Activated T-cell treated with anti-CD3 and anti-CD28 coated beads, Interleukin-2, amount 50 U/mL, for 48 hours (primary cell): ENCODE measurements at regions not wholly inside any gene's neighbourhood (a gene's known extent, or its start where the extent isn't known, plus 50 kb on each side); places are given as distances from the start of the nearest gene placed in this dataset.

Experiments used
- DNase-seq, 2 experiments: peaks; one replicate each; pipeline ENCODE4 v3.0.0-alpha.2; 2020

- DNase-seq: no peak
Observed at GRCh38 chr5:158390577-158390976, 531.6 kb upstream of the CLINT1 start.

- DNase-seq: no peak
Observed at GRCh38 chr5:158389786-158390185, 530.8 kb upstream of the CLINT1 start.

DNA sequence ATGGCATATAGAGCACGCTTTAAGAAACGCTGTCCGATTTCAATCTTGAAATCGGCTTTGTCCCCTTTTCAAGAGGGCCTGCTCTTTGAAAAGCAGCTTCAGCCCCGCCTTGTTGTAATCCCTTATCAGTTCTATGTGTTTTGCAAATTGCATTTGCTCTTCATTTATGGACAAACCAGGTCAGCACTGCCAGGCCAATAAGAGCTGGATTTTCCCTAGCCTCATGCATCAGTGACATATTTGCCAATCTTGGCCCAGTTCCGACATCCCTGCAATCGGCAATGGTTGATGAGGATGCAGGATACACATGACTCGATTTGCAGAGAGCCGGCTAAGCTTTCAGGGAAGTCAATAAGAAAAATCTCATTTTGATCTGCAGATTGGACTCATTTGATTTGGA lies 529.1 kb upstream of the CLINT1 start:
- no peak for DNase-seq

- DNase-seq: no peak
Observed at GRCh38 chr5:158387499-158387898, 528.6 kb upstream of the CLINT1 start.

DNA sequence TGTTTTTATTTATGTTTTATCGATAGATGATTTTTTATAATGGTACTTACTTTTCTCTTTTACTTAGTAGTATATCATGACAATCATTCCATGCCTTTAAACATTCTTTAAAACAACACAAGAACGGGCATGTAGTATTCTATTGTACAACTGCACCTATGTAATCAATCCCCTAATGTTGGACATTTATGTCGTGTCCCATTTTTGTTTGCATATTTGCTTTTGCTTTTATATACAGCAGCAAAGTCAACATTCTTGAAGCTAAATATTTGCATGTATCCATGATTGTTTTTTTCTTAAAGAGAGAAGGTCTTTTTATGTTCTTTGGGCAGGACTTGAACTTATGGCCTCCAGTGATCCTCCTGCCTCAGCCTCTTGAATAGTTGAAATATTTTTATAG lies 527.0 kb upstream of the CLINT1 start:
- no peak for DNase-seq

- peak; percentile 19 to 21 for DNase-seq
Observed at GRCh38 chr5:158384535-158385481, 525.9 kb upstream of the CLINT1 start.

- no peak for DNase-seq
Observed at GRCh38 chr5:158383486-158383885, 524.5 kb upstream of the CLINT1 start.

DNA sequence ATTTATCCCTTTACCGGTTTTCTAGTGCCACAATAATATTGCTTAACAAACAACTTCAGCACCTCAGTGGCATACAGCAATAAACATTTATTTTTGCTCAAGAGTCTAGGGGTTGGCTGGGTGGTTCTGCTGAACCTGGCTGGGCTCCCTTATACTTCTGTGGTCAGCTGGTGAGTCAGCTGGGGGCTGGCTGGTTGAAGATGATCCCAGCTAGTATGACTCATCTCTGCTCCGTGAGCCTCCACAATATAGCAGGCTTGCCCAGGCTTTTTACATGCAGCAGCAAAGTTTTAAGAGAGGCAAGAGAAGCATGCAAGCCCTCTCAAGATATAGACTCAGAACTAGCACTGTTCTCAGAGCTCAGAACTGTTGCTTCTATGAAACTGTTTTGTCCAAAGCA lies 523.5 kb upstream of the CLINT1 start:
- peak; percentile 37 to 54 for DNase-seq

GRCh38 chr5:158381614-158382160 lies 522.7 kb upstream of the CLINT1 start:
- no peak for DNase-seq

- no peak for DNase-seq
Observed at GRCh38 chr5:158380661-158381060, 521.7 kb upstream of the CLINT1 start.

DNA sequence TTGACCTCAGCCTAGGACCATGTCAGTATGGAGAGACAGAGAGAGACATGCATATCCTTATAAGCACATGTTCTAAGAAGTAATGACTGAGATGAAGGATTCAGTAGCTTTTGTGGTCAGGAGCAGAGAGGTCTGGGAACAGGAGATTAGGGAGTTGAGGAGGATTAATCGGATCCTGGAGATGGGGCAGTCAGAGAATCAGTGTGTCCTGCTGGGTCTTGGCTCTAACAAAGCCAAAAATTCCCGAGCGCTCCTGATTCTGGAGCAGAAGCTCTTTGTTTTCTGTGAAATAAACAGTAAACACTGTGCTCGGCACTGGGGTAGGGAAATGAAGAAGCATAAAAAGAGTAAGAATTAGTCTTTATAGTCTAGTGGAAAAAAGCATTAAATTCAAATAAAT lies 520.0 kb upstream of the CLINT1 start:
- DNase-seq: no peak

DNA sequence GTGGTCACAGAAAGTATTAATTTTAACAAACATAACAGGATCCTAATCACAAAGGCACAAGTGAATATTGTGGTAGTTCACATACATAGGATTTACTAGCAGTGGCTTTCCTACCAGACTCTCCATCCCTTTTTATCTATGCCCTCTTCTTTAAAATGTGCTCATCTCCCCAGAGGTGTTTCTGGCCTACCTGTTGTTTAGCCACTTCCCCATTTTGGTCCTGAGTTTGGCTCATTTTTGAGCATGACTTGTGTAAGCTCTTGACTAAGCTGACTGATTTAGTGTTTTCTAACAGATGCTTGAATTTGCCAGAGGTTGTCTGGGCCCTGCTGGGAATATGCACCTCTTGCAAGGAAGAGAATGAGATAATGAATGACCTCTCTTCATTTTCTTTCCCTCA lies 517.7 kb upstream of the CLINT1 start:
- DNase-seq: no peak

GRCh38 chr5:158375531-158375930 lies 516.6 kb upstream of the CLINT1 start:
- no peak for DNase-seq

- DNase-seq: no peak
Observed at GRCh38 chr5:158373608-158374395, 514.9 kb upstream of the CLINT1 start.

GRCh38 chr5:158369241-158369640 lies 510.3 kb upstream of the CLINT1 start:
- no peak for DNase-seq

- no peak for DNase-seq
Observed at GRCh38 chr5:158368686-158369085, 509.7 kb upstream of the CLINT1 start.

DNA sequence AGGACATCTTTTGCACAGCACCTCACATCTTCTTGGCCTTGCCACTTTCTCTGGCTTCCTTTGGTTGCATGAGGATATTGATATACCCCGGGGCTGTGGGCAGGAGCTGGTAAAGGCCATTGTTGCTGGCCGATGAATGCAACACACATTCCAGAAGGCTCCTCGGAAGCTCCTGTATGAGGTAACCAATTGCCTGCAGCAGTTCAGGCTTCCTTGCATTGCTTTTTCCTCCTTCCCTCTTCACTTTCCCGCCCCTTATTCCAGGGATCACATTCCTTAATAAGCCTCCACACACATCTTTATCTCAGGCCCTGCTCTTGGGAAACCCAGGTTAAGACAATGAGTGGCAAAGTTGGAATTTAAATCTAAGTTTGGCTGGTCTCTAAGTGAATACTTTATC lies 505.4 kb upstream of the CLINT1 start:
- DNase-seq: no peak

DNA sequence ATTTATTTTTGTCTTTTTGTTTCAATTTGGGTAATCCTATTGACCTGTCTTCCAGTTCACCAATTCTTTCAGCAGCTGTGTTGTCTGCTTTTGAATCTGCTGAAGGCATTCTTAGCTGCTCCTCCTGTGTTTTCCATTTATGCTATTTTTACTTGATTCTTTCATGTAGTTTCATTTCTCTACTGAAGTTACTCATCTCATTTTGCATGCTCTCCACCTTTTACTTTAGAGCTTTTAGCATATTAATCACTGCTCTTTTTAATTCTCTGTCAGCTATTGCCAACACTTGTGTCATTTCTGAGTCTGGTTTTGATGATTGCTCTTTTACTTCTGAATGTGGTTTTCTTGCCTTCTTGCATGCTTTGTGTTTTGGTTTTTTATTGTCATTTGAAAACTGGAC lies 496.0 kb upstream of the CLINT1 start:
- DNase-seq: no peak

GRCh38 chr5:158351485-158352125 lies 492.7 kb upstream of the CLINT1 start:
- no peak for DNase-seq

GRCh38 chr5:158349987-158350386 lies 491.0 kb upstream of the CLINT1 start:
- DNase-seq: no peak

- DNase-seq: no peak
Observed at GRCh38 chr5:158344376-158344775, 485.4 kb upstream of the CLINT1 start.

- DNase-seq: no peak
Observed at GRCh38 chr5:158340608-158341007, 481.7 kb upstream of the CLINT1 start.

GRCh38 chr5:158326256-158326655 lies 467.3 kb upstream of the CLINT1 start:
- DNase-seq: no peak
